Caki2 (cell line): ENCODE measurements at regions not wholly inside any gene's neighbourhood (a gene's known extent, or its start where the extent isn't known, plus 50 kb on each side); places are given as distances from the start of the nearest gene placed in this dataset.
"Not testable (repeated sequence)": the region's sequence is repeated elsewhere in the genome, so short reads cannot be mapped to it uniquely, and the experiment has no call there.

Source experiments
- DNase-seq: peaks from one replicate; pipeline ENCODE4 v3.0.0-alpha.2; 2015; ENCODE audit warnings: low read depth
- in situ Hi-C: cut with HindIII; loops from 2 replicates; pipeline ENCODE4 v1.10.0; 2016; ENCODE audit warnings: low sequenced_read_pairs, low pct_unique_long_range_greater_than_20kb, mixed read lengths

DNA sequence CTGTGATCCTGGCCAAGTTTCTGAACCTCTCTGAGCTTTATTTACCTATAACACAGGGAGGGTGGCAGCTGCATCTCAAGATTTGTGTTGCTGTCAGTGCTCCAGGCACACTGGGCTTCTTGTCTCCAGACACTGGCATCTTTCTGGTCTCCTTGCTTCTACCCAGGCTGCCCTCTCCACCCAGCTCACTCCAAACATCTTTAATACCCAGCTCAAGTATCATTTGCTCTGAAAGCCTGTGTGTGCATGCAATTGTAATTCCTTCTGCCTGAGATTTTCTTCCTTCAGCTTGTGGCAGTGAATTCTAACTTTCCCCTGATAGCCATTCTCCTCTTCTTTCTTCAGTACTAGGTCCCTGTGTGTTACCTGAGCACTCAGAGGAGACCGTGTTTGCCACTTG is 50.7 kb upstream of the USP7 start:
- no peak for DNase-seq
- in situ Hi-C loops = no loop called here

DNA sequence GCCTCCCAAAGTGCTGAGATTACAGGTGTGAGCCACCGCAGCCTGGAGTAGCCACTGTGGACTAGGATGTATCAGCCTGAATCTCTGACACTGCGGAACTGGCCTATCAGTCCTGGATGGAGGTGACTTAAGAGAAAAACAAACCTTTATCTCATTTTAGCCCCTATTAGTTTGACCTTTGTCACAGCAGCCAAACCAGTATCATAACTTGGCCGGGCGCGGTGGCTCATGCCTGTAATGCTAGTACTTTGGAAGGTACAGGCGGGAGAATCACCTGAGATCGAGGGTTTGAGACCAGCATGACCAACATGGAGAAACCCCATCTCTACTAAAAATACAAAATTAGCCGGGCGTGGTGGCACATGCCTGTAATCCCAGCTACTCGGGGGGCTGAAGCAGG is 51.8 kb upstream of the USP7 start:
- no peak for DNase-seq
- in situ Hi-C loops = no loop called here

DNA sequence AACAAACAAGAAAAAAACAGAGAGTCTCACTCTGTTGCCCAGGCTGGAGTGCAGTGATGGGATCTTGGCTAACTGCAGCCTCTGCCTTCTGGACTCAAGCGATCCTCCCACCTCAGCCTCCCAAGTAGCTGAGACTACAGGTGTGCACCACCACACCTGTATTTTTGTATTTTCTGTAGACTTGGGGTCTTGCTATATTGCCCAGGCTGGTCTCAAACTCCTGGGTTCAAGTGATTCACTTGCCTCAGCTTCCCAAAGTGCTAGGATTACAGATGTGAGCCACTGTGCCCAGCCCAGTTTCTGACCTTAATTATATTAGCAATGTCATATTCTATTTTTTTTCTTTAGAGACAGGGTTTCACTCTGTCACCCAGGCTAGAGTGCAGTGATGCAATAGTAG is 52.3 kb upstream of the USP7 start:
- in situ Hi-C loops, DNase-seq: not testable (repeated sequence)

DNA sequence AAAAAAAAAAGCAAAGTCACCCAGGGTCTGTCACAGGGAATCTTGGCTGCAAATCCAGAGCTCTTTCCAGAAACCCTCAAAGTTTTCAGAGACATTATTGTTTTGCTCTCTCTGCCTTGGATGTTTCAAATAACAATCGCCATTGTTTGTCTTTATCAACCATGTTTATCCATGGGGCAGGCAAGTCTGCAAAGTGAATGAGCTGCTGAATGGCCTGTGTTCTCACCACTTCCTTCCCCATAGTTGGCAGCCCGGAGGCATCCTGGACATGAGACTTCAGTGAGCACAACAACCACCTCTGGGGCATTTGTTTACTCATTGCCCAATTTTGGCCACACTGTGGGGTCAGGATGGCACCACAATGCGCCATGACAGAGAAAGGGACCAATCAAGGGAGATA is 53.1 kb upstream of the USP7 start:
- in situ Hi-C loops = no loop called here

DNA sequence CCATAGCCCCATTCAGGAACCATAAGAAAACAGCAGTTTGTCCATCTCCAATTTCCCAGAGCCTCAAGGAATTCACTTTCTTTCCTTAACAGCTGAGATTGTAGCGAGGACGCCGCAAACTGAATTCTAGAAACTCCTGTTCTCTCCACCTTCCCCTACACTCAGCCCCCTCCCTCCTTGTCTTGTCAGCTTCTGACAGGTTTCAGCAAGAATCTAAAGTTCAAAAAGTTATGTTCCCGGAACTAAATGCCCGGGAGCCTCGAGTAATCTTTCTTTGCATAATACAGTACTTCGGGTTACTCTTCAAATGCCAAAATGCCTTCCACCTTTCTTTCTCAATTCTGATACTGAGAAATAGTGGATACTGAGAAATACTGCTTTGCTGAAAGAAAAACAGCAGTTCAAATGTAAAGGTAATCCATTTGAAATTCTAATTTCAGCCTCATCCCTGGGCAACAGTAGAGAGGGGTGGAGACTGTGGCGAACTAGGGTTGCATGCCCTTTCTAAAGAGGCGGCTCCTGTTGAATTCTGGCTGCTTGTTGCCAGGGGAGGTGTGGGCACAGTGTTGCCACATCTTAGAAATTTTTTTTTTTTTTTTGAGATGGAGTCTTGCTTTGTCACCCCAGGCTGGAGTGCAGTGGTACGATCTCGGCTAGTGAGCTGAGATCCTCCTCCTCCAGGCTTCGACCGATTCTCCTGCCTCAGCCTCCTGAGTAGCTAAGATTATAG is 63.5 kb upstream of the USP7 start:
- in situ Hi-C loops = no loop called here
- no peak for DNase-seq

More for the DNA sequence above, 53.1 kb upstream of the USP7 start:
- no peak for DNase-seq

DNA sequence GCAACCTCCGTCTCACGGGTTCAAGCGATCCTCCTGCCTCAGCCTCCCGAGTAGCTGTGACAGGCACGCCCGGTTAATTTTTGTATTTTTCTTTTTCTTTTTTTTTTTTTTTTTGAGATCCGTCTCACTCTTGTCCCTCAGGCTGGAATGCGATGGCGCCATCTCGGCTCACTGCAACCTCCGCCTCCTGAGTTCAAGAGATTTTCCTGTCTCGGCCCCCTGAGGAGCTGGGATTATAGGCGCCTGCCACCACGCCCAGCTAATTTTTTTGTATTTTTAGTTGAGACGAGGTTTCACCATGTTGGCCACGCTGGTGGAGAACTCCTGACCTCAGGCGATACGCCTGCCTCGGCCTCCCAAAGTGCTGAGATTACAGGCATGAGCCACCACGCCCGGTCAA is 63.0 kb upstream of the HAPSTR1 start:
- in situ Hi-C loops, DNase-seq: not testable (repeated sequence)

DNA sequence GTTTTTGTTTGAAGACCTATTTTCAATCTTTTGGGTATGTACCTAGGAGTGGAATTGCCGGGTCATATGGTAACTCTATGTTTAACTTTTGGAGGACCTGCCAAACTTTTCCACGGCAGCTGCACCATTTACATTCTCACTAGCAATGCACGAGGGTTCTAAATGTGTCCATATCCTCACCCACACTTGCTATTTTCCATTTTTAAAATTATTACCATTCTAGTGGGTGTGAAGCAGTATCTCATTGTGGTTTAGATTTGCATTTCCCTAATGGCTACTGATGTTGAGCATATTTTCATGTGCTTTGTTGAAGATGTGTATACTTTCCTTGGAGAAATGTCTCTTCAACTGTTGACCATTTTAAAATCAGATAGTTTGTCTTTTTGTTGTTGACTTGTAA is 60.3 kb upstream of the HAPSTR1 start:
- in situ Hi-C loops = no loop called here
- no peak for DNase-seq

DNA sequence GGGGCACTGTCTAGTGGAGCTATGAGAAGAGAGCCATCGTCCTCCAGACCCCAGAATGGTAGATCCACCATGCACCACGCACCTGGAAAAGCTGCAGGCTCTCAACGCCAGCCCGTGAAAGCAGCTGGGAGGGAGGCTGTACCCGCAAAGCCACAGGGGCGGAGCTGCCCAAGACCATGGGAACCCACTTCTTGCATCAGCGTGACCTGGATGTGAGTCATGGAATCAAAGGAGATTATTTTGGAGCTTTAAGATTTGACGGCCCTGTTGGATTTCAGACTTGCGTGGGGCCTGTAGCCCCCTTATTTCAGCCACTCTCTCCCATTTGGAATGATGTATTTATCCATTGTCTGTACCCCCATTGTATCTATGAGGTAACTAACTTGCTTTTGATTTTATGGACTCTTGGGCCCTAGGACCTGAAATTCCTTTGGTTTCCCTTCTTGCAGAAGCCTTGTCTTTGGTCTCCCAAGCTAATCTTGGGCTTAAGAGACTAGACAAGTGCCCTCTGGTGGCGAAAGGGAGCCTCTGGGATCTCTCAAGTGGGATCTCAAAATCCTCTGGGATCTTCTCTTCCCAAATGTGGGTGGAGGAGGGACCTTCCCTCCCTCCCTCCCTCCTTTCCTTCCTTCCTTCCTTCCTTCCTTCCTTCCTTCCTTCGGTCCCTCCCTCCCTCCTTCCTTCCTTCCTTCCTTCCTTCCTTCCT is 58.2 kb upstream of the HAPSTR1 start:
- no peak for DNase-seq
- in situ Hi-C loops = no loop called here

DNA sequence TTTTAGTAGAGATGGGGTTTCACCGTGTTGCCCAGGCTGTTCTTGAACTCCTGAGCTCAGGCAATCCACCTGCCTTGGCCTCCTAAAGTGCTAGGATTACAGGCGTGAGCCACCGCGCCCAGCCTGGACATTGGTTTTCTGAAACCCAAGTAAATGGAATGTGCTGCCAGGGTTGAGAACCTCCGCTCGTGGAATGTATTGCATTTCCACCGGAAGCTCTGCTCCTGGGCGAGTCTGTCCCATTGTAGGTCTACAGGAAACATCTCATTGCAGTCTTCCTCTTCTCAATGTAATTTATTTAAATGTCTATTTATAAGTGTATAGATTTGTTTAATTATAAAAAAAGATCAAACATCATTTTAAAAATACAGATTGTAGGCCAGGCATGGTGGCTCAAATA is 57.4 kb upstream of the HAPSTR1 start:
- in situ Hi-C loops = no loop called here
- DNase-seq = no peak

DNA sequence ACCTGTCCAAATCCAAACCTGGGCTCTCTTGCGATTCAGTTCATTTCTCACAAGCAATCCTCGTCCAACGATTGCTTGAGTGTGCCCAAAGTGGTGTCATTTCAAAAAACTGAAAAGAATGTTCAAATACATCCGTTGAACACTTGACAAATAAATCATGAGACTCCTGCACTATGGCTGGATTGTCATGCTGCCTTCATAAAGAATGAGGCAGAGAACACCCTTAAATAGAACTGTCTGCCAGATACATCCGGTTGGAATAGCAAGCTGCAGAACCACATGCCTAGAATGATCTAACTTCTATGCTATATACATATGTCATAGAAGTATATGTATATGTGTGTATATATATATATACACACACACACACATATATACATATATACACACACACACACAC is 55.4 kb upstream of the HAPSTR1 start:
- in situ Hi-C loops = no loop called here
- DNase-seq = no peak

DNA sequence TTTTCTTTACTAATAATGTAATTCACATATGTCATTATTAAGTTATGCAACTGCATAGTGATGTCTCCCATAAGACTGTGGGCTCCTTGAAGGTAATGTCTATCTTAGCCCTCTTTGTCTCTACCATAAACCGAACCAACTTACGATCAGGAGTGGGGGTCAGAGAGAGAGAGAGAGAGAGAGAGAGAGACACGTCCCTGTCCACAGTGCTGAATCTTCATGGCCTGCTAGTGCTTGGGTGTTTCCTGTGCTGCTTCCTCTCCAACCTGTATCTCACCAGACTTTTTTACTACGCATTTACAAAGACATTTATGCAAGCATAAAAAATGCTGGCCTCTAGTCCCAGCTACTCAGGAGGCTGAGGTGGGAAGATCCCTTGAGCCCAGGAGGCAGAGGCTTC is 52.2 kb upstream of the HAPSTR1 start:
- peak; percentile 41 for DNase-seq
- in situ Hi-C loops = no loop called here

DNA sequence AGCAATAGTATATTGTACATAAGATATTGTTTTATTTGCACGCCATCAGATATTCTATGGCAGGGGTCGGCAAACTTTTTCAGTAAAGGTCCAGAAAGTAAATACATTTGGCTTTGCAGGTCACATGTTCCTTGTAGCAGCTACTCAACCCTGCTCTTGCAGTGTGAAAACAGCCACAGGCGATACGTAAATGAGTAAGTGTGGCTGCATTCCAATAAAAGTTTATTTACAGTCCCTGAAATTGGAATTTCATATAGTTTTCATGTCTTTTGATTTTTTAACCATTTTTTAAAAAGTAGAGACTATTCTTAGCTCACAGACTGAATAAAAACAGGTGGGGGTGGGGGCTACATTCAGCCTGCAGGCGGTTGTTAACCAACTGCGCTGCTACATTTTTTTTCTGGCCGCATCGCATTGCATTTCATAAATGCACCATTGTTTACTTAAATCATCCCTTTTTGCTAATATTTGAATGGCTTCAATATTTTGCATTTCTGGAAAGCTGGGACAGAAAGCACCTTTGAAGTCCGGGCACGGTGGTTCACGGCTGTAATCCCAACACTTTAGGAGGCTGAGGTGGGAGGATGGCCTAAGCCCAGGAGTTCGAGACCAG is 50.5 kb upstream of the HAPSTR1 start:
- no peak for DNase-seq
- in situ Hi-C loops = no loop called here
